ENCODE measurements at regions not wholly inside any gene's neighbourhood (a gene's known extent, or its start where the extent isn't known, plus 50 kb on each side); places are given as distances from the start of the nearest gene placed in this dataset.

DNA sequence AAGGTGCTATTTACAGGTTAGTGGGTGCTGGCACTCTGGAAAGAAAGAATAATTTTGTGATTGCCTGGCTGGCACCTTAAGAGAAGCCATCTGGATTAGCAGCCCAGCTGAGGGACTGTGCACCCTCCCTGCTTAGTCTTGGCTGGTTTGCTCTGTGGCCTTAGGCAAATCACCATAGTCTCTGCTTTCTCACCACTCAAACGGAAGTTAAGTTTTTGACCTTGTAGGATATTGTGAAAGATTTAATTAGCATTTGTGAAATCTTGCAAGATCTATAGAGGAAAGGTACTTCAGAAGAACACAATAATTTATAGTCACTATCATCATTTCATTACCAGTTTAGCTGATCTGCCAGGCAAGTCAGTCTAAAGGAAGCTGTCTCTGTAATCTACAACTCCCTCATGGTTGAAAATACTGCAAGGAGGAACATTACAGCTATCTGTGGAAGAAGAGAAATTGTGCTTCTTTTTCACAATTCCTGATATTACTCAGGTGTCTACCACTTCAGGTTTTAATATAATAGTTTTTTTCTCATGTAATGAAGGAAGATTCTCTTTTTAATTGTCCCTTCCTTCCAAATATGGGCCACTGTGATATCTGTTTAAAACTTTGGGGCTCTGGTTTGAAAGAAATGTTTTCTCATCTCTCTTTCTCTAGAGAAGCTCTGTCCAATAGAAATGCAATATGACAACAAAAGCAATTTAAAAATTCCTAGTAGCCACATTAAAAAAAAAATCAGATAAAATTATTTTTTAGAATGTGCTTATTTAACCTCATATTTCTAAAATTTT is 219.6 kb downstream of the PTEN start:
- no peak for DNase-seq (ENCODE audit: low read depth)

DNA sequence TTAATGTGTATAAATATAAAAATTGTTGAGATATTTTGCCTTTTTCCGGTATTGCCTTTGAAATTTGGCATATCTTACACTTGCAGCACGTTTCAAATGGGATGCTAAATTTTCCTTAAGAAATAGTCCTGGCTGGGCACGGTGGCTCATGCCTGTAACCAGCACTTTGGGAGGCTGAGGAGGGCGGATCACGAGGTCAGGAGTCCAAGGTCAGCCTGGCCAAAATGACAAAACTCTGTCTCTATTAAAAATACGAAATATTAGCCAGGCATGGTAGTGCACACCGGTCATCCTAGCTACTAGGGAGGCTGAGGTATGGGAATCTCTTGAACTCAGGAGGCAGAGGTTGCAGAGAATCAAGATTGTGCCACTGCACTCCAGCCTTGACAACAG is 220.2 kb downstream of the PTEN start:
- no peak for DNase-seq (ENCODE audit: low read depth)

- DNase-seq (ENCODE audit: low read depth) = no peak
Observed at GRCh38 chr10:88086187-88086960, 222.9 kb downstream of the PTEN start.

DNA sequence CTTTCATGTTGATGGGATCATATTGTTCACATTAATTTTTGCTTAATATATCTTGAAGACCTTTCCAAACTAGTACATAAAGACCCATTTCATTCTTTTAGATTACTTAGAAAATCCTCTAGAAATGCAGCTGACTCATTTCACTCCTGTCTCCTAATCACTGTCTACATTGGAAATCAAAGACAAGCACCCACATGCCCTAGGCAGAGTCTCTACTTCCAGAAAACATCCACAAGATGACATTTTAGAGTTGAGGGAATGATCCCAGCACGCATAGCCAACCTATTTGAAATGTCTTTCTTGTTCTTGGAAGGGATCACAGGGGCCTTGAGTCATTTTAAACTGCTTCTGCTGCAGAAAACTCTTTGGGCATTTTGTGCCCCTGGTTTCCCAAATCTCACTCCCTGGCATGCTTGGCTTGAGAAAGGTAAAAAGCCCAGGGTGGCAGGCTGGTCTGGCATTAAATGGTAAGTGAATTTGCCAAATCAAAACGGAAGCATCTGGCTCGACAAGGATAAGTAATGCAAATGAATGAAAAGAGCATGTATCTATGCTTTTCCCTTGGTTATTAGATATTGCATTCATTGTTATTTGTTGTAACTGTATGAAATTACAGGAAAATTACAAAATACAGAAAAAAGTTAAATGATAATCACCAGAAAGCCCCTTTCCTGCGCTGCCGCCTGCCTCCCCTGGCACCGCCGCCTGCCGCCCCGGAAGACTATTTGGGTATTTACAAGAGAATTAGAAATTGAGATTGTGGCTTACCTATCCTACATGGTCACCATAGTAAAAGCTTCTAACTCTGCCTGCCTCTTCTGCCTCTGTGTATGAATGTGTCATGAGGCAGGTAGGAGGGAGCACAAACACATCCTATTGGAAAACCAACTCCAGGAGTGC is 225.3 kb downstream of the PTEN start:
- no peak for DNase-seq (ENCODE audit: low read depth)

DNA sequence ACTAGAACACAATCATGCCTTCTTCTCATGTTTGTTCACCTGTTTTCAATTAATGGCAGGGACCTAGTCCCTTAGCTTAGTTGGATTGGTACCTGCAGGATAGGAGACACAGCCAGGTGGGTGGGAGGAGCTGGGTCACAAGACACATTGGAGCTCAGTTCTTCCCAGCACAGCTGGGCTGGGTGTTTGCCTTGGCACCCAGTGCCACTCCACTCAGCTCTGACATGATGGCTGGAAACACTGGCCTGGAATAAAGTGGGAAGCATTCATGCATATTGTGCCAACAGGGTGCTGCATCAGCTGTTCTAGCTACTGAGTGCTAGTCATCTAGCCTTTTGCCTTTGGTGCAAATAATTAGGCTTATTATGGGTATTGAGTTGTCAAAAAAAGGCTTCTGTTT is 226.1 kb downstream of the PTEN start:
- DNase-seq (ENCODE audit: low read depth) = no peak

DNA sequence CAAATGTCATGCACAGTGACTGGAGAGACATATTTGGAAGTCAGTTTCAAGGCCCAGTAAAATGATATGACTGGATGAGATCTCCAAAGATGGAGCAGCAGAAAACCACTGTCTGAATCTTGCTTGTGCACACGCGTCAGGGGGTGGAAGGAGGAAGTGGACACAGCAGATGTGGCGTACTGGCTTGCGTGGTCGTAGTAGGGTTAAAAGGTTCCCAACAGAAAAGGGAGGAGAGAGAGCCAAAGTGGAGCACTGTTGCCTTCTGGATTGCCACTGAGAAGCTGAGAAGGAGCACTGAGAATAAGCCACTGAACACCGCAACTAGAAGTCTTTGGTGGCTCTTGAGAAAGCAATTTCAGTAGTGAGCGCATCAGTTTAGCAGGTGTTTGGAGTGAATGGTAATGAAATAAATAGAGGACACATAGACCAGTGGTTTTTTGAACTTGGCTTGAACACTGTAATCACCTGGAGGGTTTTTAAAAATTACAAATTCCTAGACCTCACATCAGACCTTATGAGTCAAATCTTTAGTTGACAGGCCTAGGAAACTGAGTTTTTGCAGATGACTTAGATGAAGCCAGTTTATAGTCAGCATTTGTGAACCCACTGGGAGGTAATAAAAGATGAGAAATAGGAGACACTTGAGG is 227.3 kb downstream of the PTEN start:
- DNase-seq (ENCODE audit: low read depth) = no peak

- DNase-seq (ENCODE audit: low read depth) = peak; percentile 62
Observed at GRCh38 chr10:88091490-88092061, 228.2 kb downstream of the PTEN start.

GRCh38 chr10:88092265-88092664 is 228.8 kb downstream of the PTEN start:
- no peak for DNase-seq (ENCODE audit: low read depth)

DNA sequence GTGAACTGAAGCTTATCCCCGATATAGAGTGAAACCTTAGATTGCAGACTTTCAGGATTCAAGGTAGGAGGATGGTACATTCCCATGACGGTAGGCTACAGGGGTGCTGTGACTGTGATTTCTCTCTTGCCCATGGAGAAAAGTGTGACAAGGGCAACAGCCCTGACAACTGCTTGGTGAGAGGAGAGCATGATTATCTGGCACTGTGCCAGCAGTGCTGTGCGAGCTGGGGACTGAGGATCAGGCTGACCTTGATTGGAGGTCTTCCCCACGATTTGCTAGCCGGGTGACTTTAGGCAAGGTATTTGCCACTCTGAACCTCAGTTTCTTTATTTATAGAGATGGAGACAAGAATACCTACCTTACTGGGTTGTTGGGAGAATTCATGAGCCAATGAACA is 229.5 kb downstream of the PTEN start:
- DNase-seq (ENCODE audit: low read depth) = no peak

GRCh38 chr10:88094795-88095194 is 231.4 kb downstream of the PTEN start:
- no peak for DNase-seq (ENCODE audit: low read depth)

DNA sequence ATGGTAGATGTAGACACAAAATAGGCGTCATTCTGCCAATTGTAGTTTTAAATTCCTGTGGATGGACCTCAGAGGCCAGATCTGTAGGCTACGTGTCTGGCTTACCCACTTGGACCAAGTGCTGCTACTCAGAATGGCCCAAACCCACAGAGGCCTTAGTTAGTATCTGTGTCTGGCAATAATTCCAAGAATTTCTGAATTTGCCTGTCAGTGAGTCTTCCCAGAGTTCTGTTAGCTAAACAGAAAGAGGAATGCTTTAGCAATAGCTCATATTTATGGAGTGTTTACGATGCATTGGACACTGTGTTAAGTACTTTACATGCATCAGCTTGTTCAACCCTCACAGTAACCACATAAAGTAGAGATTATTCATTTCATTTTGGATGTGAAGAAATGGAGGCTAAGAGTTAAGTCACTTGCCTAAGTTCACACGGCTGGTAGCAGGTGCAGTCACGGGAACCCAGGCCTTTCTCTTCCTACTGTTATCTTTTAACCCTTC is 231.8 kb downstream of the PTEN start:
- no peak for DNase-seq (ENCODE audit: low read depth)

GRCh38 chr10:88095778-88096431 is 232.5 kb downstream of the PTEN start:
- DNase-seq (ENCODE audit: low read depth) = no peak

DNA sequence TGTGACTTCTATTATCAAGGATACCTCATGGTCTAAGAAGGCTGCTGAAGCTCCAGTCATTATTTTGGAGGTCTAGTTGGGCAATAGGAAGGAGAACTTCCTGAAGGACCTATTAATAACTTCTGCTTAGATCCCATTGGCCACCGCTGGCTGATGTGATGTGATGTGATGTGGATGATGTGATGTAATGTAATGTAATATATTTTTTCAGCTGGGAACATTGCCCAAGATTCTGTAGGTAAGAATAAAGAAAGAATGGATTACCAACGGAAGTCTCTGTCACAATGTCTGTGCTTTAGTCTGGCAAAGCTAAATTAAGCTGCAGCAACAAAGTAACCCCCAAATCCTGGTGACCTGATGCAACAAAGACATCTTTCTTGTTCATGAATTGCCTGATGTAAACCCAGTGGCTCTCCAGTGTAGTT is 233.7 kb downstream of the PTEN start:
- no peak for DNase-seq (ENCODE audit: low read depth)

- no peak for DNase-seq (ENCODE audit: low read depth)
Observed at GRCh38 chr10:88097536-88097935, 234.1 kb downstream of the PTEN start.

DNA sequence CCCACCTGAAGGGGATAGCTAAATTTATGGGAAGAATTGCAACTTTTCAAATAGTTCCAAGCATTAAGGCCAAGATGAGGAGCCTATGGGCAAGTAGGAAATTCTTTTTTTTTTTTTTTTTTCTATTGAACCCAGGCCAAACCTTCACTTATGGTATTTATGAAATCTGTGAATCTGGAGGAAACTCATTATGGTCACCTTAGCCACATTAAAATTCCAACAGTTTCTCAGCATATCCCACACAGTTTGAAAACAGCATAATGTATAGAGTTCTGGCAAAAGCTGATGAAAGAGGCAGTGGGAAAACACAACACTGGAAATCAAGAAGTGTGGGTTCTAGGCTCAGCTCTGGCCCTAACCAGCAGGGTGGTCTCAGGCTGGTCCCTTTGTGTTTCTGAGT is 236.9 kb downstream of the PTEN start:
- DNase-seq (ENCODE audit: low read depth) = no peak

DNA sequence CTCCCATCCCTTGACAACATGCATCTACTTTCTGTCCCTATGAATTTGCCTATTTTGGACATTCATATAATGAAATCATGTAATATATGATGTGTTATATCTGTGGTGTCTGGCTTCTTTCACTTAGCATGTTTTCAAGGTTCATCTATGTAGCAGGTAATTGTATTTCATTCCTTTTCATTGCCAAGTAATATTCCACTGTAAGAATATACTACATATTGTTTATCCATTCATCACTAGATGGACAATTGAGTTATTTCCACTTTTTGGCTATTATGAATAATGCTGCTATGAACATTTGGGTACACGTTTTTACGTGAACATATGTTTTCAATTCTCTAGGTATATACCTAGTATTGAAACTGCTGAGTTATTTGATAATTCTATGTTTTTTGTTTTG is 238.2 kb downstream of the PTEN start:
- DNase-seq (ENCODE audit: low read depth) = no peak

DNA sequence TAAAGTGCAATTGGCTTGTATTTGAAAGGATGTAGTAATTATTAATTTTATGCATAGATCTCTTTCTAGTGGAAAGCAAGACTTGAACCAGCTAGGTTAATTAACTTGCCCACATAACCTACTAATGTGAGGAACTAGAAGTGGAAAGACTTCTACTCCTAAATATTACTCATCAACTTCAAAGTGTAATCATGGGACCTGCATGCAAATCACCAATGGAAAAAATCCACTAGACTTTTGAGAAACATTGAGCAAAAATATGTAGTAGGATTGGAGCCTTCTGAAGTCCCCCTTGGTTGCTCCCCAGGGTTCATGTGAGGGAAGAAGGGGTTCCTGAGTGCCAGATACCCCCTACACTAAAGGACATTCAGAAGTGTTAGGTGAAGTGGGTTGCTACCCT is 240.2 kb downstream of the PTEN start:
- no peak for DNase-seq (ENCODE audit: low read depth)

DNA sequence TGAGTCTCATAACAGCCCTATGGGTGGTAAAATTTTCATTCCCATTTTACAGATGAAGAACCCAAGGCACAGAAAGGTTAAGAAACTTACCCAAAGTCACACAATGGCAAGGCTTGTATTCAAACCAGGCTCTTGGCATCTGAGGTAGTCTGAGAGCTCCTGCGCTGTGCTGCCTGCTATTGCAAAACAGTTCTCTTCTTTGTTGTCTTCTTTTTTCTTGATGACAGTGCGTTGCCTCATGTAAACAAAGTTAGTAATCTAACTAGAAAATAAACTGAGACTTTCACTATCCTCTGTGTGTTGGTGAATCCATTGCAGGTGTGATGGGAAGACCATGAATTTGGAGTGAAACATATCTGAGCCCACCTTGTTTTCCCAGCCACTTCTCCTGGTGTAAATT is 240.8 kb downstream of the PTEN start:
- no peak for DNase-seq (ENCODE audit: low read depth)

DNA sequence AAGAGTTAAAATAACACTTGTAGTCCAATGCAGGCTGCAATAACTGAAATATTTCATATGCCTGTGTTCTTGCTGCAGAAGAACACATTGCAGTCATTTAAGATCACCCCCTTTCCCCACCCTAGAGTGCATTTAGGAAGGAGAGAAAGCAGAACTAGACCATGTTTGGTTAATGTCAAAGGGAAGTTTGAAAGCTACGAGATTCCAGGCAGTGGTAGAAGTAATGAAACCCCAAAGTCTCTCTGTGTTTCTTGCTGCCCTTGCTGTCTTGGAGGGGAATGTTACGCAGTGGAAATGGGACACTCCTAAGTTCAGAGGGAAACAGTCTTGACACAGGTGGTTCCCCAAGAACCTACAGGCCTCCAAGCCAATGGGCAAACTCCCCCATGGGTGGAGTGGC is 242.9 kb downstream of the PTEN start:
- no peak for DNase-seq (ENCODE audit: low read depth)

DNA sequence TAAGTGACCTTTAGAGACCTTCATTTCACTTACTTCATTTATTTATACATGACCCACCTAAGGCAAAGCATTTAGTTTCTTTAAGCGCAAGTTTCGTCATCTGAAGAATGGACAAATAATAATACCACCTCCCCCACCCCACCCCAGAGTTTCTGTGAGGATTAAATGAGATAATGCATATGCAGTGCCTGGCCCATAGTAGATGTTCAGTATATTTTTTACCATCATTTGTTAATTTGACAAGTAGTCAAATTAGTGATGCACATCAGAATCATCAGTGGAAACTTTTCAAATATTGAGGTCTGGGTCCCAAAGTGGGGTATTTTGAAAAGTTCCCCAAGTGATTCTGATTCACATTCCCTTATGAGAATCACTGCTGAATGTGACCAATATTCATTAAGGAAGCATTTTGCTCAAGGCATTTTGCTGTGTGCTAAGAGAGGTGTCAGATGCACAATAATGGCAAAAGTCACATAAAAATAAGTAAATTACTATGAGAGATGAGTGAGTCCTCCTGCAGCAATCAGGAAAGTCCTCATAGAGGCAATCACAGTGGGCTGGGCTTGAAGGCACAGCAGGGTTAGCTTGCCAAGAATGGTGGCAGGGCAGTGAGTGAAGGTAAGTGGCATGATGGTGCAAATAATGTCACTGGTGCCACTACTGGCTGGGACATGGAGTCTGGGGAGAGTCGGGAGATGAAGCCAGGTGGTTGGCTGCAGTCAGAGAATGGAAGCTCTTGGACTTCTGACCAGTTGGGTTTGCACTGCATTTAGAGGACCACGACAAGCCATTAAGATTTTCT is 244.1 kb downstream of the PTEN start:
- no peak for DNase-seq (ENCODE audit: low read depth)

Measured in activated T-cell treated with anti-CD3 and anti-CD28 coated beads for 48 hours (primary cell).